Fibroblast of pulmonary artery (primary cell): ENCODE measurements at regions not wholly inside any gene's neighbourhood (a gene's known extent, or its start where the extent isn't known, plus 50 kb on each side); places are given as distances from the start of the nearest gene placed in this dataset.
A peak's percentile ranks its signal among the peaks of the same experiment; 100 is the strongest.

Experiments used
- DNase-seq: peaks from one replicate; pipeline ENCODE4 v3.0.0-alpha.2; 2010; ENCODE audit warnings: low read depth
- H3K4me3 ChIP-seq: replicated peaks from 2 replicates; pipeline ENCODE4 v1.5.1; 2011; ENCODE audit warnings: low read depth, mild to moderate bottlenecking, control low read depth, low read length, moderate library complexity
- TF ChIP-seq, protein P1 (sequence below): IDR thresholded peaks from 2 replicates; pipeline ENCODE4 v1.5.1; 2011; ENCODE audit warnings: mild to moderate bottlenecking, control low read depth, low read length, inconsistent platforms; ENCODE audit errors: missing control alignments

- no peak for DNase-seq
- TF ChIP-seq, protein P1, sequence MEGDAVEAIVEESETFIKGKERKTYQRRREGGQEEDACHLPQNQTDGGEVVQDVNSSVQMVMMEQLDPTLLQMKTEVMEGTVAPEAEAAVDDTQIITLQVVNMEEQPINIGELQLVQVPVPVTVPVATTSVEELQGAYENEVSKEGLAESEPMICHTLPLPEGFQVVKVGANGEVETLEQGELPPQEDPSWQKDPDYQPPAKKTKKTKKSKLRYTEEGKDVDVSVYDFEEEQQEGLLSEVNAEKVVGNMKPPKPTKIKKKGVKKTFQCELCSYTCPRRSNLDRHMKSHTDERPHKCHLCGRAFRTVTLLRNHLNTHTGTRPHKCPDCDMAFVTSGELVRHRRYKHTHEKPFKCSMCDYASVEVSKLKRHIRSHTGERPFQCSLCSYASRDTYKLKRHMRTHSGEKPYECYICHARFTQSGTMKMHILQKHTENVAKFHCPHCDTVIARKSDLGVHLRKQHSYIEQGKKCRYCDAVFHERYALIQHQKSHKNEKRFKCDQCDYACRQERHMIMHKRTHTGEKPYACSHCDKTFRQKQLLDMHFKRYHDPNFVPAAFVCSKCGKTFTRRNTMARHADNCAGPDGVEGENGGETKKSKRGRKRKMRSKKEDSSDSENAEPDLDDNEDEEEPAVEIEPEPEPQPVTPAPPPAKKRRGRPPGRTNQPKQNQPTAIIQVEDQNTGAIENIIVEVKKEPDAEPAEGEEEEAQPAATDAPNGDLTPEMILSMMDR: no peak
- no peak overlapping the region for H3K4me3 ChIP-seq
Observed at GRCh38 chr20:56817780-56818675, 188.9 kb downstream of the TFAP2C start.

GRCh38 chr20:56820984-56821383 lies 191.9 kb downstream of the TFAP2C start:
- H3K4me3 ChIP-seq: no peak overlapping the region
- no peak for DNase-seq
- TF ChIP-seq, protein P1: no peak

DNA sequence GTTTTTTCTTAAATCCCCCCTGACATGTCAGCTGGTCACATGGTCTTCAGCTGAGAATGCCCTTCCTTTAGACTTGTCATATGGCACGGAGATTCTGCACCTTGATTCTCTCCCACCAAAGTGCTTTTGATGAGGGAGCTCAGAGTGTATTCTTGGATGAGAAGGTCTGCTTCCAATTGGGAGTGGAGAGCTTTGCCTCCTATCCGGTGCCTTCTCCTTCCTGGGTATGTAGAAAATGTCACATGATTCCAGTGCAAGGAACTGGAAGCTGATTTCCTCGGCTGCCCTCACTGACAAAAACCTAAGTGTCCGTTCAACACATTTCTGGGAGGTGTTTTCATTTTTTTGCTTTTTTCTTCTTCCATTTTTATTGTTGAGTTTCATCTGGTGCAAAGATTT lies 197.2 kb downstream of the TFAP2C start:
- TF ChIP-seq, protein P1: no peak
- no peak overlapping the region for H3K4me3 ChIP-seq
- no peak for DNase-seq

DNA sequence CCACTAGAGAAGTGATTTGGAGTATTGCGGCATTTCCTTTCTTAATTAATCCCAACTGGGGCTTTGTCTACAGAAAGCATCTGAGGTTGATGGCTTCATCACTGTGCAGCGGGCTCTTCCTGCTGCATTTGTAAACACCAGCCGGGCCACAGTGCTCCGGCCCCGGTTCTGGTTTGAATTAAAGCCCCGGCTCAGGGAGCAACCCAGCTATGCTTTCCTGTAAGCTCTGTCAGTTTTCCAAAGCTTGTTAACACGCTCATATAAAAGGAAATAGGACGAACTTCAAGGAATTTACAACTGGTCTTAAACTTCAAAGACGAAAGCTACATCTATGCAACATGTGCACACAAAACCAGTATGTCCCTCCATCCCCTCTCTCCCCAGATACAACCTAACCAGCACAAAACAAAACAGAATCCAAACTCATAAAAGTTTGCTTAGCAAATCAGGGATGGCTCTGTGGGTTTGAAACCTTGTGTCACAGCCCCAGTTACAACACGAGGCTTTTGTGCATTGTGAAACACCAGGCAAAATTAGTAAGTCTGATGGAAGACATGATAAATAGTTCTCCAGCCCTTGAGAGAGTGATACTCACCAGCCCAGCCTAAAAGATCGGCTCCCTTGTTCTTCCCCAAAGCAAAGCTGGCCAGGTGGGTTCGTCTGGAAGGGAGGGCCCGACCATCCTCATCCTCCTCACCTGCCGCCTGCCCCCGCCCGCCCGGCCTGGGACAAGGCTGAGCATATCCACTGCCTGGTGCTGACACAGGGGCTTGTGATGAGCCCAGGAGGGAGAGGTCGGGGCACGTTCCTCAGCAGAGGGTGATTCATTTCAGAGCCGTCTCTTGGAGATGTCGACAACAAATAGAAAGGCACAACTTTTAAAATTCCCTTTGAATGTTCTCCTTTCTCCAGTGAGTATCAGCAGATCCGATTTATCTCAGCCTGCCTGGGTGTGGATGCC lies 197.9 kb downstream of the TFAP2C start:
- H3K4me3 ChIP-seq: no peak overlapping the region

GRCh38 chr20:56827763-56828162 lies 198.7 kb downstream of the TFAP2C start:
- TF ChIP-seq, protein P1: no peak
- peak; percentile 29 for DNase-seq
- no peak overlapping the region for H3K4me3 ChIP-seq

More for the DNA sequence above, 197.9 kb downstream of the TFAP2C start:
- DNase-seq: peak; percentile 45
- TF ChIP-seq, protein P1: no peak

DNA sequence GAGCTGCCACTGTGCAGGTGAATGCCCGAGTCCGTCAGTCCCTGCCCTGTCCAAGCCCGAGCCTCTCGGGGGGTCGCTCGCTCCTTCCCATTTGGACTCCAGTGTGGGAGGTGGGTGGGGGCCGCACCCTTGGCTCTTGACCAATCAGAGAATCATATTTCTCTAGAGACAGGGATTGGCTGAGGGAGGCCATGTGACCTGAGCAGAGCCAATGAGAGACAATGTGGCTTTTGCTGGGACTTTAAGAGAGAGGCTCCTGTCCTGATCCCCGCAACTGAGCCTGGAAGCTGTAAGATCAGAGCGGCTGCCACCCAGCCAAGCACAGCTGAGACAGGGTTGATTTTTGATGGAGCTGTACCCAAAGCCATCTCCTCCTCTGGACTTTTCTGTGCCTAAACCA lies 199.3 kb downstream of the TFAP2C start:
- DNase-seq: no peak
- no peak overlapping the region for H3K4me3 ChIP-seq
- TF ChIP-seq, protein P1: no peak
